Bronchial epithelial cell (primary cell): ENCODE measurements at regions not wholly inside any gene's neighbourhood (a gene's known extent, or its start where the extent isn't known, plus 50 kb on each side); places are given as distances from the start of the nearest gene placed in this dataset.

ENCODE experiments used
- DNase-seq: peaks from one replicate; pipeline ENCODE4 v3.0.0-alpha.2; 2010; ENCODE audit warnings: low read depth
- FAIRE-seq: peaks from 2 replicates; lab custom pipeline; 2011; peaks lifted over from hg19 to GRCh38; lab: Jason Lieb, UNC
- H3K27me3 ChIP-seq: 2 replicates; pipeline ENCODE4 v1.5.1; 2011; ENCODE audit warnings: low read length; ENCODE audit not compliant: control insufficient read depth, insufficient read depth
- H3K36me3 ChIP-seq: 2 replicates; pipeline ENCODE4 v1.5.1; 2011; ENCODE audit warnings: low read length; ENCODE audit not compliant: control insufficient read depth, insufficient read depth
- H3K4me3 ChIP-seq: 2 replicates; pipeline ENCODE4 v1.5.1; 2011; ENCODE audit warnings: mild to moderate bottlenecking, low read depth, low read length, control low read depth
- CTCF ChIP-seq: IDR thresholded peaks from 2 replicates; pipeline ENCODE4 v1.5.1; 2011; ENCODE audit warnings: mild to moderate bottlenecking, moderate library complexity, low read length, control low read depth, inconsistent platforms; ENCODE audit not compliant: insufficient read depth, severe bottlenecking

GRCh38 chr3:88267441-88267840 lies 117.7 kb downstream of the C3orf38 start:
- DNase-seq (no peak), FAIRE-seq (no peak)
- Histone ChIP-seq H3K36me3 (no peaks in the 10 kb centered on the region), H3K27me3 (no peaks in the 10 kb centered on the region), H3K4me3 (no peak overlapping the region)
- no peak for TF ChIP-seq CTCF

- TF ChIP-seq CTCF: no peak
- Histone ChIP-seq H3K27me3 (no peaks in the 10 kb centered on the region), H3K4me3 (no peak overlapping the region), H3K36me3 (no peaks in the 10 kb centered on the region)
- FAIRE-seq: no peak
- DNase-seq: no peak
Observed at GRCh38 chr3:88267847-88268246, 118.1 kb downstream of the C3orf38 start.

- TF ChIP-seq CTCF: no peak
- FAIRE-seq: no peak
- H3K4me3 ChIP-seq: no peak overlapping the region
- no peaks in the 10 kb centered on the region for H3K27me3 ChIP-seq
- H3K36me3 ChIP-seq: no peaks in the 10 kb centered on the region
- DNase-seq: no peak
Observed at GRCh38 chr3:88280326-88280725, 130.6 kb downstream of the C3orf38 start.

- H3K4me3 ChIP-seq: no peak overlapping the region
- no peak for DNase-seq
- FAIRE-seq: no peak
- H3K36me3 ChIP-seq: no peaks in the 10 kb centered on the region
- no peaks in the 10 kb centered on the region for H3K27me3 ChIP-seq
- TF ChIP-seq CTCF: no peak
Observed at GRCh38 chr3:88282528-88283241, 132.9 kb downstream of the C3orf38 start.

GRCh38 chr3:88283242-88283592 lies 133.5 kb downstream of the C3orf38 start:
- FAIRE-seq (no peak), DNase-seq (no peak)
- Histone ChIP-seq H3K4me3 (no peak overlapping the region), H3K27me3 (no peaks in the 10 kb centered on the region), H3K36me3 (no peaks in the 10 kb centered on the region)
- no peak for TF ChIP-seq CTCF

GRCh38 chr3:88291486-88291885 lies 141.7 kb downstream of the C3orf38 start:
- DNase-seq (no peak), FAIRE-seq (no peak)
- Histone ChIP-seq H3K4me3 (no peak overlapping the region), H3K27me3 (no peaks in the 10 kb centered on the region), H3K36me3 (no peaks in the 10 kb centered on the region)
- no peak for TF ChIP-seq CTCF
